NT2/D1 (cell line): ENCODE measurements at regions not wholly inside any gene's neighbourhood (a gene's known extent, or its start where the extent isn't known, plus 50 kb on each side); places are given as distances from the start of the nearest gene placed in this dataset.

Experiments used
- DNase-seq: peaks from one replicate; pipeline ENCODE4 v3.0.0-alpha.2; 2011; ENCODE audit warnings: low read depth, low spot score
- H3K27me3 ChIP-seq: 2 replicates; pipeline ENCODE4 v1.6.0; 2011; ENCODE audit warnings: mild to moderate bottlenecking; ENCODE audit not compliant: insufficient read length, insufficient read depth
- H3K36me3 ChIP-seq: 2 replicates; pipeline ENCODE4 v1.6.1; 2011; ENCODE audit warnings: mild to moderate bottlenecking, low read length, mixed read lengths; ENCODE audit not compliant: insufficient read depth, insufficient read length
- H3K4me1 ChIP-seq: 2 replicates; pipeline ENCODE4 v1.5.1; 2011; ENCODE audit not compliant: insufficient read depth, insufficient read length
- H3K4me3 ChIP-seq: 2 replicates; pipeline ENCODE4 v1.5.1; 2011; ENCODE audit warnings: low read depth; ENCODE audit not compliant: insufficient read length
- H3K9ac ChIP-seq: 2 replicates; pipeline ENCODE4 v1.6.0; 2011; ENCODE audit warnings: low read depth; ENCODE audit not compliant: insufficient read length
- H3K9me3 ChIP-seq: 2 replicates; pipeline ENCODE4 v1.5.1; 2011; ENCODE audit warnings: mild to moderate bottlenecking, low read length; ENCODE audit not compliant: insufficient read depth
- SUZ12 ChIP-seq: IDR thresholded peaks from 2 replicates; pipeline ENCODE4 v1.6.1; 2011; ENCODE audit not compliant: insufficient read length, insufficient read depth; ENCODE audit errors: extremely low read depth
- YY1 ChIP-seq: IDR thresholded peaks from 2 replicates; pipeline ENCODE4 v1.6.1; 2011; ENCODE audit not compliant: insufficient read length, insufficient read depth
- ZNF274 ChIP-seq: IDR thresholded peaks from 2 replicates; pipeline ENCODE4 v1.6.1; 2011; ENCODE audit warnings: mild to moderate bottlenecking, low read depth, low read length

- peak; percentile 28 for DNase-seq
- H3K4me3 ChIP-seq, result no peak overlapping the region
- H3K4me1 ChIP-seq, result peaks cover 10% of the 10 kb centered on the region
- H3K36me3 ChIP-seq, result no peaks in the 10 kb centered on the region
- H3K9me3 ChIP-seq, result peaks cover 19% of the 10 kb centered on the region; the same call in 1 of the 2 replicates
- peaks cover 5% of the 10 kb centered on the region for H3K27me3 ChIP-seq
- no peak overlapping the region for H3K9ac ChIP-seq
- TF ChIP-seq SUZ12 (no peak), YY1 (no peak), ZNF274 (no peak)
Measured at GRCh38 chr9:135392511-135392910, 87.1 kb upstream of the PPP1R26 start.

GRCh38 chr9:135394131-135394530 is 85.5 kb upstream of the PPP1R26 start:
- no peak overlapping the region for H3K4me3 ChIP-seq
- H3K9me3 ChIP-seq, result peaks cover 21% of the 10 kb centered on the region; the same call in 1 of the 2 replicates
- no peaks in the 10 kb centered on the region for H3K36me3 ChIP-seq
- no peak for TF ChIP-seq ZNF274
- no peak for TF ChIP-seq SUZ12
- TF ChIP-seq YY1, result no peak
- peaks cover 10% of the 10 kb centered on the region for H3K4me1 ChIP-seq
- peak overlapping the region; percentile 17 for H3K9ac ChIP-seq
- H3K27me3 ChIP-seq, result peaks cover 5% of the 10 kb centered on the region
- DNase-seq, result no peak

- no peak overlapping the region for H3K4me3 ChIP-seq
- peaks cover 5% of the 10 kb centered on the region for H3K27me3 ChIP-seq
- TF ChIP-seq SUZ12, result no peak
- no peak for TF ChIP-seq ZNF274
- no peak for TF ChIP-seq YY1
- no peak overlapping the region for H3K9ac ChIP-seq
- peaks cover 10% of the 10 kb centered on the region for H3K4me1 ChIP-seq
- H3K9me3 ChIP-seq, result peaks cover 21% of the 10 kb centered on the region; the same call in 1 of the 2 replicates
- DNase-seq, result no peak
- H3K36me3 ChIP-seq, result no peaks in the 10 kb centered on the region
Measured at GRCh38 chr9:135394699-135395645, 84.6 kb upstream of the PPP1R26 start.

- TF ChIP-seq SUZ12, result no peak
- TF ChIP-seq YY1, result no peak
- TF ChIP-seq ZNF274, result no peak
- peaks cover 6% of the 10 kb centered on the region for H3K4me1 ChIP-seq
- H3K4me3 ChIP-seq, result no peak overlapping the region
- H3K9me3 ChIP-seq, result peaks cover 21% of the 10 kb centered on the region; the same call in 1 of the 2 replicates
- no peaks in the 10 kb centered on the region for H3K36me3 ChIP-seq
- no peak for DNase-seq
- no peak overlapping the region for H3K9ac ChIP-seq
- no peaks in the 10 kb centered on the region for H3K27me3 ChIP-seq
Measured at GRCh38 chr9:135397142-135397541, 82.4 kb upstream of the PPP1R26 start.

GRCh38 chr9:135399000-135399649 is 80.5 kb upstream of the PPP1R26 start:
- Histone ChIP-seq H3K36me3 (no peaks in the 10 kb centered on the region), H3K9ac (peak overlapping the region; percentile 21), H3K27me3 (no peaks in the 10 kb centered on the region), H3K4me3 (no peak overlapping the region), H3K9me3 (peaks cover 21% of the 10 kb centered on the region; the same call in 1 of the 2 replicates), H3K4me1 (peaks cover under 1% of the 10 kb centered on the region)
- DNase-seq, result no peak
- TF ChIP-seq ZNF274 (no peak), SUZ12 (no peak), YY1 (no peak)

- Histone ChIP-seq H3K4me3 (no peak overlapping the region), H3K27me3 (no peaks in the 10 kb centered on the region), H3K4me1 (no peaks in the 10 kb centered on the region), H3K9me3 (peaks cover 21% of the 10 kb centered on the region; the same call in 1 of the 2 replicates), H3K36me3 (no peaks in the 10 kb centered on the region), H3K9ac (no peak overlapping the region)
- no peak for TF ChIP-seq ZNF274
- TF ChIP-seq YY1, result no peak
- no peak for TF ChIP-seq SUZ12
- DNase-seq, result no peak
Measured at GRCh38 chr9:135400496-135400895, 79.1 kb upstream of the PPP1R26 start.

GRCh38 chr9:135401218-135401617 is 78.4 kb upstream of the PPP1R26 start:
- TF ChIP-seq YY1 (no peak), SUZ12 (no peak), ZNF274 (no peak)
- Histone ChIP-seq H3K9ac (no peak overlapping the region), H3K4me3 (no peak overlapping the region), H3K36me3 (no peaks in the 10 kb centered on the region), H3K27me3 (no peaks in the 10 kb centered on the region), H3K9me3 (peaks cover 15% of the 10 kb centered on the region; the same call in 1 of the 2 replicates), H3K4me1 (no peaks in the 10 kb centered on the region)
- no peak for DNase-seq
